ENCODE measurements at regions not wholly inside any gene's neighbourhood (a gene's known extent, or its start where the extent isn't known, plus 50 kb on each side); places are given as distances from the start of the nearest gene placed in this dataset.
"Not testable (repeated sequence)": the region's sequence is repeated elsewhere in the genome, so short reads cannot be mapped to it uniquely, and the experiment has no call there.

DNA sequence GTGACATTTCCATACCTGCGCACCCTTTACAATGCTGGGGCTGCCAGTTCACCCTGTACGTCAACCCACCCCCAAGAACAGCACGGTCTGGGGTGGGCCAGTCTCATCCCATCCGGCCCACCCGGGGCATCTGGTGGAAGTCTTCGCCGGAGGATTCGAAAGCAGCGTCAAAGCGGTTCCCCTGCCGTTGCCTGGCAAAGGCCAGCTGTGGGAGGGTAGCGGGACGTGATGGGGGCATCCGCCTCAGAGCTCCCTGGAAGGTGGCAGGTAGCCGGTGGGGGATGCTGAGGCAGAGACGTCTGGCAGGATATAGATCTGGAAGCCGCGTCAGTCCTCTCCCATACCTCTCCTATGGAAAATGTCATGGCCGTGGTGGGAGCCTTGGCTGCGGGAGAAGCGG is 749.1 kb upstream of the DEFB115 start:
- DNase-seq (ENCODE audit: low read depth) = not testable (repeated sequence)

GRCh38 chr20:30511322-30512030 is 746.0 kb upstream of the DEFB115 start:
- DNase-seq (ENCODE audit: low read depth) = no peak

DNA sequence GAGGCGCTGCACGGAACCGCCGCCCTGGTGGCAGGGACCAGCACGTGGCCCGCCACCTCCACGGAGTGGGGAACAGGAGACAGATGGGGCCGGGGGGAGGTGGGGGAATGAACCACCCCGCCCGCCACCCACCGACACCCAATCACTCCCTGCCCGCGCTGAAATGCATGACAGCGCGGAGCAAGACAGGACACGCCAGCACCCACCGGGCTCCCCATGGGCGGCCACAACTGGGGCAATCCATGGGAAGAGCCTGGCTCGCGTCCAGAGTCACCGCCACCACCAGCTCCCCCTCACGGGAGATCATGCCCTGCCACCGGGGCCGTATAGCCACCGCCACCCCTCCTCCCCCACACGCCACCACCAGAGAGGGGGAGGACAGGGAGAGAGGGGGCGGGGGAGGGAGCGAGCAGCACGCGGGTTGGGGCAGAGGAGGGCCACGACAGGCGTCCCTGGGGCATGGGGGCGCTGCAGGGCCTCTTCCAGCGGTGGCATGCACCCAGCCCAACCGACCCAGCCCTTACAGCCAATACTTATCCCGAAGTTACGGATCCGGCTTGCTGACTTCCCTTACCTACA is 744.3 kb upstream of the DEFB115 start:
- DNase-seq (ENCODE audit: low read depth) = no peak

- DNase-seq (ENCODE audit: low read depth) = not testable (repeated sequence)
These were observed 741.5 kb upstream of the DEFB115 start for GRCh38 chr20:30515915-30516314.

DNA sequence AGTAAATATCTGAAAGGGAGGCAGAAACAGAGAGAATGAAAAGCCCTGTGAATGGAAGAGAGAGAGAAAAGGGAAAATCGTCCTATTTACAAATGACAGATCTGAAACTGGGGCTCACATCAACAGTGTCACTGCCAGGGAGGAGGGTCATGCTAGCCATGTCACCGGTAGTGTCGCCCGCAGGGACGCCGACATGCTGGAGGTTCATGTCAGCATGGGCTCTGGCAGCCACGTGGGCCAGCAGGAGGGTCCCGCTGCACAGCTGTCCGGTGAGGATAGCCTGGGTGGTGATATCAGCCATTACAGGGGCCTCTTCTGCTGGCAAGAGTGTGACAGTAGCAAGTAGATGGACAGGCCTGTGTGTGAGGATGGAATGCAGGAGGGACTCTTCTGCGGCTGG is 738.6 kb upstream of the DEFB115 start:
- DNase-seq (ENCODE audit: low read depth) = not testable (repeated sequence)

DNA sequence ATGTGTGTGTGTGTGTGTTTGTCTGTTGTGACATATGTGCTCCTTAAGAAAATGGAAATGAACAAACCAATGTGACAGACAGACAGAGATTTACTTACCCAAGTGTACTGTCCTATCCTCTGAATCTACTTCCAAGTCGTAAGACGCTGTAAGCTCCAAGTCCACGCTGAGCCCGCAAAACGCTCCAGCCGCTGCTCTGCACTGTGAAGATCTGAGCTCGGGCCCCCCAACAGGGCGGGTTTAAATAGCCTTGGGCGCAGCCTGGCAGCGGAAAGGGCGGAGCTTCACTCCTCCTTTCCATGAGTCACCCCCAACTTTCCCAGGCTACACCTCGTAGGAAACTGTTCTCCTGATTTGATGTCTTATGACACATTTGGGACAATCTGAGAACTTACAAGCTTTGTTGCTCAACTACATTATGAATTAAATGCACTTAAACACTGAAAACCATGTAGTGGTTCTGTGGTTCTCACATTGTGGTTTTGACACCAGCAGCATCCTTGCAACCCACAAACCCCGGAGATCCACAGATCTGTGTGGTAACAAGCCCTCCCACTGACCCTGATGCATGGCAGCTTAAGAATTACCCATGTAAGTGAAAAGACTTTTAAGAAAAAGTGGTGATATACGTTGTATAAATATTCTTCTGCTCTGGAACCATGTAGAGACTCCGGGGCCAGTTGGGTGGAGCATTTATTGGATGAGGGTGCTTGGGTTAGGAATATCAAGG is 735.6 kb upstream of the DEFB115 start:
- DNase-seq (ENCODE audit: low read depth) = not testable (repeated sequence)

DNA sequence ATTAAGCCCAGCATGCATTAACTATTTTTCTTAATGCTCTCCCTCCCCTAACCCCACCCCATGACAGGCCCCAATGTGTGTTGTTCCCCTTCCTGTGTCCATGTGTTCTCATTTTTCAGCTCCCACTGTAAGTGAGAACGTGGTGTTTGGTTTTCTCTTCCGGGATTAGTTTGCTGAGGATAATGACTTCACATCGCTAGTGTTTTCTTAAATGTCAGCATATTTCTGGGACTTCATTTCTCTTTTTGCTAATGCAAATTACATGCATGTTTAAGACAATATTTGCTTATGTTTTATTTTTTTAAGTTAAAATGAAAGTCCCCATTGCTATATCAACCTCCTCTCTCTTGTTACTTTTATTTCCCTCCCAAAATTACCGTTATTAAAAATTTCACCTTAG is 733.3 kb upstream of the DEFB115 start:
- not testable (repeated sequence) for DNase-seq (ENCODE audit: low read depth)

GRCh38 chr20:30524761-30525160 is 732.7 kb upstream of the DEFB115 start:
- DNase-seq (ENCODE audit: low read depth) = not testable (repeated sequence)

- DNase-seq (ENCODE audit: low read depth) = not testable (repeated sequence)
These were observed 723.8 kb upstream of the DEFB115 start for GRCh38 chr20:30533653-30534052.

GRCh38 chr20:30537459-30537858 is 720.0 kb upstream of the DEFB115 start:
- not testable (repeated sequence) for DNase-seq (ENCODE audit: low read depth)

DNA sequence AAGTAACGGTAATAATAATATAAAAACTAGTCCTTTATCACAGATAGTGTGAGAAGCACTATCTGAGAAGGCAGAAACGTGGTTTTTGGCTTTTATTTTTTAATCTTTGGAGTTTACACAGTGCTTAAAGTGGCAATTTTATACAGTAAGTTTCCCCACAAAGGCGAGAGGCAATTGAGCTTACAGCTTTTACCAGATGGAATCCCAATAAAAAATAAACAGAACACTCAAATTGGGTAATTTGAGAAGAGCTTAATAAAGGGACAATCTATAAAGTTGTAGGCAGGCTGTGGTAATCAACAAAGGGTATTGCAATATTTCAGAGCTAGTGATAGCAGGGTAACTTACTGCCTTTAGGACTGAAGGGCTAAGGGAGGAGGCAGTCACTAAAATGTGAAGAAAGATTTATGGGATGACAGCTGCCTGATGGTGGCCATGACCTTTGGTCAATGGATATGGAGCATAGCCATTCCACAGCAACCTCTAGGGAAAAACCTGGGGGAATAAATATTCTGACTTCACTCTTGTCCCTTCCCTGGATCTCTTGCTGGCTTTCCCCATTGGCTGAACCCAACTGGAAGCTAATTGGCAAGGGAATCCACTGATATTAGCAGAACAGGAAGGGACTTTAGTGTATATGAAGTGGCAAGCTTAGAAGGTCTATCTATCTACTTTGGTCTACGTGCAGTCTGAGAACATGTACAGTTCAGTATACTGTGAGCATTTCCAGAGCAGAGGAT is 717.0 kb upstream of the DEFB115 start:
- not testable (repeated sequence) for DNase-seq (ENCODE audit: low read depth)

DNA sequence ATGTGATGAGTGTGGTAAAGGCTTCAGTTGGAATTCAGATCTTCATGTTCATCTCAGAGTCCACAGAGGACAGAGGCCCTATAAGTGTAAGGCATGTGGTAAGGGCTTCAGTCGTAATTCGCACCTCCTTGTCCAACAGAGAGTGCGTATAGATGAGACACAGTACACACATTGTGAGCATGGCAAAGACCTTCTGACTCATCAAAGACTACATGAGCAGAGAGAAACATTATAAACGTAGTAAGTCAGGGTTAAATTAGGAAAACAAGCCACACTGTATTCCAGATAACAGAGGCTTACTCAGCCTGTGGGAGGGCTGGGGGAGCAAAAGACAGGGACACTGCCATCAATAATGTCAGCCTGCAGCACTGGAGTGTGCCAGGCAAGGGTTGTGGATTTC is 706.2 kb upstream of the DEFB115 start:
- DNase-seq (ENCODE audit: low read depth) = not testable (repeated sequence)

- not testable (repeated sequence) for DNase-seq (ENCODE audit: low read depth)
These were observed 700.7 kb upstream of the DEFB115 start for GRCh38 chr20:30556797-30557196.

DNA sequence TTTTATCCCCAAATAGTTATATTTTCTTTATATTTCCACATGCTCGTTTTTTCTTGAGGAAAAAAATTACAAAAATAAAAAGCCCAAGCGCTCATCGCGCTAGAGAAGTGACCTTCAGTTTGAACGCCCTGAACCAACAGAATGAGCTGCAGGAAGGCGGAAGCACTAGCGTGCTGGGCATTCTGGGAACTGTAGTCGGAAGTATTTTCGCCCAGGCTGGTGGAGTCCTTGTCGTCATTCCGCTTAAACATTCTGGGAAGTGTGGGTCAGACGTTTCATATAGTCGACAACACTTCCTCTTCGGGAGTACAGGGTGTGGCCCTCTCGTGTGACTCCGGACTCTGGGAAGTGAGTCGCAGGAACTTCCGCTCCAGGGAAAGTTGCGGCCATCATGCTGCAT is 692.4 kb upstream of the DEFB115 start:
- not testable (repeated sequence) for DNase-seq (ENCODE audit: low read depth)

GRCh38 chr20:30569867-30570266 is 687.6 kb upstream of the DEFB115 start:
- not testable (repeated sequence) for DNase-seq (ENCODE audit: low read depth)

DNA sequence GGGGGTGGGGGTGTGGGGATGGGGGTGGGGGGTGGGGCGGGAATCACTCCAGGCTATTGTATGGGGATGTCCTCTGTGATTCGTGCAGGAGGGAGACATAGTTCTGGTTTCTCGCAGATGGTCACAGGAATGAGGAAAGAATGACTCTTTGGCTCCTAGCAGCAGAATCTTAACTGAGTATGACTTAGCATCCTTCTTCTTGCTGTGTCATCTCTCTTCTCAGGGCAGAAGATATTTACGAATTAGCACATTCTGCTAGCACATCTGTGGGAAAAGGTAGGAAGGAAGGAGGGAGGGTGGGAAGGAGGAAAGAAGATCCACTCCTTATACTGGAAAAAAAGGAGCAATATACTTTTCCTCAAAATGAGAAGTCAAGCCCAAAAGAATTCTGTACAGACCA is 686.8 kb upstream of the DEFB115 start:
- not testable (repeated sequence) for DNase-seq (ENCODE audit: low read depth)

DNA sequence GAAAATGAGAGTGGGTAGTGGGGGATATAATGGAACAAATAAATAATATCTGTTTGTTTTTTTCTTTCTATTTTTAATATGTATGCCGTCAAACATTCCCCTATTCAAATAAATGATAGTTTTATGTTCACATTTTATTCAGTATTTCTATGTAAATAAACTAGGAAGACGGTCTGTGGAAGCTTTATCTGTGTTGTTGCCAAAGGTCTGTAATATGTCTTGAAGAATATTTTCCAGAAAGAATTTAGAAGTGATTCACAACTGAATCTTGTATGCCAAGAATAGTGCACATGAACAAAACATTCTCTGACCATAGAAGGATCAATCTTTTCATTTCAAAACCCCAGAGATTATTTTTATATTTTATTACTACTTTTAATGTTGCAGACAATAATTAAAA is 683.1 kb upstream of the DEFB115 start:
- not testable (repeated sequence) for DNase-seq (ENCODE audit: low read depth)

- DNase-seq (ENCODE audit: low read depth) = not testable (repeated sequence)
These were observed 678.4 kb upstream of the DEFB115 start for GRCh38 chr20:30579069-30579468.

DNA sequence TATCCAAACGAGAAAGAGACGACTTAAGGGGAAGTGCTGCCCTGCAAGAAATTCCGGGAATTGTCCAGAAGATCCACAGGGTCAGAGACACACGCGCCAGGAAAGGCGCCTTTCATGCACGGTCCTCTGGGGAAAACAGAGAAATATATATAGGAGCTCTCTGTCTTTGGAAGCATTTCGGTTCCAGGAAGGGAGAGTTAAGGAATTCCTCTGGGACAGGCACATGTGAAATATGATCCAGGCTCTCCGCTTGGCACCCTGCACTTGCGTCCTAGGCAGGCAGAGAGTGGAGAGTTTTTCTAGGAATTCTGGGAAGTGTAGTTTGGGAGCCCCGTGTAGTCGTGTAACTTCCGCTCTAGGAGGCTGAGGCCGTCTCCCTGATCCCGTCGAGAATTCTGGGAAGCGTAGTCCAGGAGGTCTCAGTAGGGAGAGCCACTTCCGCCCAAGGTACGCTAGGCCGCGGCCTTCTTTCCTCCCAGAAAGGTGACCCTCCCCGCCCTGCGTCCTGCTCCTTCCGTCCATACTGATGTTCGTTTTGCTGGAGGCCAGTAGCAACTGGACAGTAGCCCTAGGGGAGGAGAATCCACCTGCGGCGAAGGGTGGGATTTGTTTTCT is 677.5 kb upstream of the DEFB115 start:
- not testable (repeated sequence) for DNase-seq (ENCODE audit: low read depth)

DNA sequence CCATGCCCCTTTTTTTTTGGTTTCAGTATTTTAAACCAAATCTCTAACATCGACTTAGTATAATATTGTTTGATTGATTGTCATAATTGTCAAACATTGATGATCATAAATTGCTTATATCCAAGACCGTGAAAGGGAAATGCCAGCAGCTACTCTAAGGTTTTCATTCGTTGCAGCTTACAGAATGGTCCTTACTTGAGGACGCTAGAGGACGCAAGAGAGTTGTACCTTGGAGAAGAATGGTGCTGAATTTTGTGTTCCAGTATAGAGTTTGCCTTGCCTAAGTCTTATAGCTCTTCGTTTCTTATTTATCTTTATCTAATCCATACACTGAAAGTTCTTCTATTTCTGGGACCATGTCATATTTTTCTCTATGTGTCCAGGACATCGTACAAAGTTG is 675.6 kb upstream of the DEFB115 start:
- DNase-seq (ENCODE audit: low read depth) = not testable (repeated sequence)

DNA sequence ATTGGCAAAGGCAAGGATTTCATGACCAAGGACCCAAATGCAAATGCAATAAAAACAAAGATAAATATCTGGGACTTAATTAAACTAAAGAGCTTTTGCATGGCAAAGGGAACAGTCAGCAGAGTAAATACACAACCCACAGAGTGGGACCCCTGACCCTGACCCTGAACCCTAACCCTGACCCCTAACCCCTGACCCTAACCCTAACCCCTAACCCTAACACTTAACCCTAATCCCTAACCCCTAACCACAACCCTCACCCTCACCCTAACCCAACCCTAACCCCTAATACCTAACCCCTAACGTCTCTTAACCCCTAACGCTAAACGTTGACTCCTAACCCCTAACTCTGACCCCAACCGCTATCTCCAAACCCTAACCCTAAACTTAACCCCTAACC is 673.1 kb upstream of the DEFB115 start:
- not testable (repeated sequence) for DNase-seq (ENCODE audit: low read depth)

DNA sequence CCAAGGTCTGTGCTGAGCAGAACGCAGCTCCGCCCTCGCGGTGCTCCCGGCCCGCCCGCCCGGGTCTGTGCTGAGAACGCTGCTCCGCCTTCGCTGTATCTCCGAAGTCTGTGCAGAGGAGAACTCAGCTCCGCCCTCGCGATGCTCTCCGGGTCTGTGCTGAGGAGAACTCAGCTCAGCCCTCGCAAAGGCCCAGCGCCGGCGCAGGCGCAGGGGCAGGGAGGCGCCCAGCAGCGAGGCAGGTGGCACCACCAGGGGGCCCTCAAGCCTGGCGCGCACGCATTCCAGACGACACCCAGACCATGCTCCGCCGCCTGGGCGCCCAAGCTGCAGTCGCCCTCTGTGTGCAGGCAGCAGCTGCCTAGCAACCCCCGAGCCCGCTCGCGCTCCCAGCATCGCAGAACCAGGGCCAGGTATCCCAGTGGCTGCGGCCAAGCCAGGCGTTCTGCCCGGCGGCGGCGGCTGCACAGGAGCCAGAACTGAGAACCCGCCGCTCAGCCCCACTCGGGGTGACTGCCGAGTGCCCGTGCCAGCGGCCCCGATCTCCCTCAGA is 672.1 kb upstream of the DEFB115 start:
- not testable (repeated sequence) for DNase-seq (ENCODE audit: low read depth)

Measured in GM04503 (cell line).